ENCODE measurements at regions not wholly inside any gene's neighbourhood (a gene's known extent, or its start where the extent isn't known, plus 50 kb on each side); places are given as distances from the start of the nearest gene placed in this dataset.

- no peak overlapping the region for H3K4me3 ChIP-seq (ENCODE audit: low read depth, low read length)
Measured at GRCh38 chr18:40417501-40417900, 1537.5 kb upstream of the PIK3C3 start.

GRCh38 chr18:40415821-40416220 is 1539.2 kb upstream of the PIK3C3 start:
- no peak overlapping the region for H3K4me3 ChIP-seq (ENCODE audit: low read depth, low read length)

DNA sequence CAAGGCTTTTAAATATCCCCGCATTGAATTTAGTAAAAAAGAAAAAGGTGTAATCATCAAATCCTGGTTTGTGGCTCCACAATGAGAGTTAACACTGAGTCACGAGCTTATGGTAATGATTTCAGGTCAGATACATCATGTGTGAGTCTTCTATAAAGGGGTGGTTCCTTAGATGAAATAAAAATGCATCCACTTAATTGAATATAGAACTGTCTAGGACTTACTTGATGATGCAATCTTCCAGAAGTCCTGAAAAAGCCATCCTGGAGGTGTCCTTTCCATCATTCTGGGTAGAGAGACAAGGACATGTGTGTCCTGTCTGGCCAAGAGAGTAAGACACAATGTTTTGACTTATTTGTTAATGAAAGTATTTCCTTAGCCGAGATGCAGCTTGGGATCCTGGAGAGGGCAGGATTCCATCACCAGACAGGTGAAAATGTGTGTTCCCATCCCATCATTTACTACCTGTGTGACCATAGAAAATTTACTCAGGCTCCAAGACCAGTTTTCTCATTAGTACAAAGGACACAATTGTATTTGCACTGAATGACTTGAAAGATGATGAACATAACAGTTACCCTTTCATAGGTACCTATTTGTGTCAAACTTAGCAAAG is 1539.8 kb upstream of the PIK3C3 start:
- H3K4me3 ChIP-seq (ENCODE audit: low read depth, low read length), result no peak overlapping the region

DNA sequence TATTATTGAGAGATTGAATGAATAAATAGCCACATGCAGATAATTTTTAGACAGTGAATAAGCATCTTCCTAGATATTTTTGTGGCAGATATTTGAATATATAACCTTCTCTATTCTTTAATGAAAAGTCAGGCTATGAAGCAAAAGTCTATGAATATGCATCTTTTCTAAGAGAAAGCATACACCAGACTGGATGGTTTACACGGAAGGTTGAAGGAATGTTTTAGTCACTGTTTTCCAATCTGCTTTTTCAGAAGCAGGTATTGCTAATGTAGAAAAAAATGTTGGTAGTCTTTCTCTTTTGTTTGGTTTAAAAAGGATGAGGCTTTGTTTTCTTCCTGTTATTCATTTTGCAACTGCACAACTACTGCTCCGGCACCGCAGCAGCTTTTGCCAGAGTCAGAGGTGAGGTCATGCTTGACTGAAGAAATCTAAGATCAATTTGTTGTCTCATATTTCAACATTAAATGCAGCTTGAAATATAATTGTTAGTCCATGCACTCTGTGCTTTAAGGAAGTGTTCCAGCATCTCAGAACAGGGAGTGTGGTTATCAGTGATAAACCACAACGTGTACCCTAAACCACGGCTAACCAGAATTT is 1540.8 kb upstream of the PIK3C3 start:
- H3K4me3 ChIP-seq (ENCODE audit: low read depth, low read length), result no peak overlapping the region

DNA sequence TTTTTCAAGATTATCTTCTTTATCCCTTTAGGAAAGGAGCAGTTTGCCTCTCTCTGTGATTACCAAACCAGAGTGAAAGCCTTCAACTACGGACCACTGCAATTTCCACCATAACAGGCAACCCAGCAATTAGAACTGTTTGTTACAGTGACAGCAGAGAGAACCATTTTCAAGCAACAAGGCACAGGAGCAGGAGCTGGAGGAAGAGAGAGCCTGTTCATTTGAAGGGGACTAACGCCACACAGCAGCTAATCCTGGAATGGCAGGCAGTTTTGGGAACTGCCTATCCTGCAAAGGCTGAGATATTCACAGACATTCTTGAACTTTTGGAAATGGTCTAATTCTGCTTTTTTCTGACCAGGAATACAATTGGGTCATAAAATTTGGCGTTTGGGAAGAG is 1541.9 kb upstream of the PIK3C3 start:
- no peak overlapping the region for H3K4me3 ChIP-seq (ENCODE audit: low read depth, low read length)

DNA sequence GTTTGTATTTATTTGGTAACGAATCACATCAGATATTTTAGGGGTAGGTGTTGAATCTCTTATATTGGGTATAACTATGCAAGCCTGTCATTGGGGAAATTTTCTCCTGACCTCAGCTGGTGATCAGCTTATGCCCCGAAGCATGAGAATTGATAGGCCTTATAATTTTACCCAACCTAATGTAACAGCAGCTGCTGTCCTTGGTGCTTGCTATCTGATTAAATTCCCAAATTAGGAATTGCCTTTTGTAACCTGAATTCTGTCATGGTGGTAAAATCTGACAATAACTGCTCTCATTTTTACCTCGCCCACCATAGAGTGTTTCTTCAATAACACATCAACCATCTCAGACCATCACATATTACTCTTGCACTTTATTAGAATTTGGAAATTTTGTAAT is 1542.6 kb upstream of the PIK3C3 start:
- H3K4me3 ChIP-seq (ENCODE audit: low read depth, low read length), result no peak overlapping the region

DNA sequence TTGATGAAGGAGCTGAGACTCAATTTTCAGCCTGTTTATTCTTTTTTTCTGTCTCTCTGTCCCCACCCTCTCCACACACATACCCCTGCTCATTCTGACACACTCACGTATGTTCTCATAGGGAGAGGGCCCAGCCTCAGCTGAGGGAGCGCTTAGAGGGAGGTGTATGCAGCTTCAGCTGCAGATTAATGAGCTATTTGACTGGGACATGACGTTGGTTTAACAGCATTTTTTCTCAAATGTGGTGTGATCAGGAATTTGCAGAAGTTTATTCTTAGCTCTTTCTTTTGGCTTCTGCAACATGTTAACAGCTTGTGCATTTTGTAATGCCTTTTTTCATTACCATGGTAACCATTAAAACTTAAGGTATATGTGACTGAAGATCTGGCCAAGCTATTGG is 1547.1 kb upstream of the PIK3C3 start:
- H3K4me3 ChIP-seq (ENCODE audit: low read depth, low read length), result no peak overlapping the region

GRCh38 chr18:40404284-40404683 is 1550.8 kb upstream of the PIK3C3 start:
- no peak overlapping the region for H3K4me3 ChIP-seq (ENCODE audit: low read depth, low read length)

GRCh38 chr18:40402052-40402451 is 1553.0 kb upstream of the PIK3C3 start:
- H3K4me3 ChIP-seq (ENCODE audit: low read depth, low read length), result no peak overlapping the region

GRCh38 chr18:40388121-40388520 is 1566.9 kb upstream of the PIK3C3 start:
- H3K4me3 ChIP-seq (ENCODE audit: low read depth, low read length), result no peak overlapping the region

- H3K4me3 ChIP-seq (ENCODE audit: low read depth, low read length), result no peak overlapping the region
Measured at GRCh38 chr18:40387130-40387787, 1567.8 kb upstream of the PIK3C3 start.

- H3K4me3 ChIP-seq (ENCODE audit: low read depth, low read length), result no peak overlapping the region
Measured at GRCh38 chr18:40382197-40382596, 1572.8 kb upstream of the PIK3C3 start.

DNA sequence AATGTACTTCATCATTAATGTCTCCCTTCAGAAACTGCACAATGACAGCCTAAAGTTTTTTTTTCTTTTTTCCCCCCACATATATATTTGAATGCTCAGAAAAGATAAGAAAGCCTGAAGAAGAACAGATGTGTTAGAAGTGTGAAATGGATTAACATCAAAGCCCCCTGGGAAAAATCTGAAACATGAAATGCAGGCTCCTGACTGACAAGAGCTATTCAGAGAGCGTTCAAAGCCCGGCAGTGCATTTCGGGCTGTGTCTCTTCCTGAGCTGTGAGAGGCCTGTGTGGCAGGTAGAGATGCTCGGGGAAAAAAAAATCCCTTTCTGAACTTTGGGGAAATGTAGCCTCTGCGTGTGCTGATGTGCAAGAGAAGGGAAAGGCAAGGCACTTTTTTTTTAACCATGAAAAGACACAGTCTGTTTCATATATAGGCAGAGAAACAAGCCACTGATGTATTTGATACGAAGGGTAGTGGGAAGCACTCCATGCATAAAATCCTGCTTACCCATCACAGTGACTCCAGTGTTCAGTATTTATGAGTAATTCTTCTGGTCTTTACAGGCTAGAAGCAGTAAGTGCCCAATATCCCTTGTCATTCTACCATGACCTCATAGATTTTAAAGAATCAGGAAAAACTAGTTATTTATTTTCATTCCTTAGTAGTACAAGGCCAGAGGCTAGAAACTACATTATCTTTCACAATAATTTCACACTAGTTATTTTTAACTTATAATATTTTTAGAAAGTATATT is 1574.2 kb upstream of the PIK3C3 start:
- H3K4me3 ChIP-seq (ENCODE audit: low read depth, low read length), result no peak overlapping the region

DNA sequence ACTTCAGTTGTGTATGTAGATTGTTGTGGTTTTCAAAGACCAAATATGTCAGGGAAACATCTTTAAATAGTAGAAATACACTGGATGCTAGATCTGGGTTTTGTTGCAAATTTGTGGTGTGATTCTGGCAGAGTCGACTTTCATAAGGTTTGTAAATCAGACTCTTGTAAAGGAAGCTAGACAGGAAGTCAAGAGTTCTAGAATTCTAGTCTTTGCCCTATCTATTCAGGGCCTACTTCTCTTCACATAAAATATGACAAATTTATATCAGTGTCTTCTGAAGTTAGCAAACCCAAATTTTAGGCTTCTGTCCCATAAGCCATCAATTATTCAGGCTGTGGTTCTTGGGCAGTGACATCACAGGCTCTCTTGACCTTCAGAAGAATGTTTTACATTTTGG is 1579.2 kb upstream of the PIK3C3 start:
- no peak overlapping the region for H3K4me3 ChIP-seq (ENCODE audit: low read depth, low read length)

- no peak overlapping the region for H3K4me3 ChIP-seq (ENCODE audit: low read depth, low read length)
Measured at GRCh38 chr18:40371673-40372072, 1583.4 kb upstream of the PIK3C3 start.

- no peak overlapping the region for H3K4me3 ChIP-seq (ENCODE audit: low read depth, low read length)
Measured at GRCh38 chr18:40367576-40367975, 1587.5 kb upstream of the PIK3C3 start.

- H3K4me3 ChIP-seq (ENCODE audit: low read depth, low read length), result no peak overlapping the region
Measured at GRCh38 chr18:40366521-40366920, 1588.5 kb upstream of the PIK3C3 start.

- no peak overlapping the region for H3K4me3 ChIP-seq (ENCODE audit: low read depth, low read length)
Measured at GRCh38 chr18:40365526-40365925, 1589.5 kb upstream of the PIK3C3 start.

- H3K4me3 ChIP-seq (ENCODE audit: low read depth, low read length), result no peak overlapping the region
Measured at GRCh38 chr18:40360558-40360957, 1594.5 kb upstream of the PIK3C3 start.

- no peak overlapping the region for H3K4me3 ChIP-seq (ENCODE audit: low read depth, low read length)
Measured at GRCh38 chr18:40357536-40357935, 1597.5 kb upstream of the PIK3C3 start.

GRCh38 chr18:40356168-40356567 is 1598.9 kb upstream of the PIK3C3 start:
- H3K4me3 ChIP-seq (ENCODE audit: low read depth, low read length), result no peak overlapping the region

GRCh38 chr18:40355726-40356125 is 1599.3 kb upstream of the PIK3C3 start:
- H3K4me3 ChIP-seq (ENCODE audit: low read depth, low read length), result no peak overlapping the region
